Suprapubic skin (tissue), 4 donors: ENCODE measurements at regions not wholly inside any gene's neighbourhood (a gene's known extent, or its start where the extent isn't known, plus 50 kb on each side); places are given as distances from the start of the nearest gene placed in this dataset.

Experiments
- DNase-seq, 2 donors: peaks; one replicate each; pipeline ENCODE4 v3.0.0-alpha.2; 2019; ENCODE audit warnings: low spot score in 2 of 2
- H3K27ac ChIP-seq: fragments of 200-600 bp; sonication (generic); one replicate; pipeline ENCODE4 v1.5.1; 2019
- H3K27me3 ChIP-seq: fragments of 200-600 bp; sonication (generic); one replicate; pipeline ENCODE4 v1.5.1; 2019
- H3K36me3 ChIP-seq: fragments of 200-600 bp; sonication (generic); one replicate; pipeline ENCODE4 v1.5.1; 2019
- H3K4me1 ChIP-seq: fragments of 200-600 bp; sonication (generic); one replicate; pipeline ENCODE4 v1.5.1; 2019
- H3K4me3 ChIP-seq: fragments of 200-600 bp; sonication (generic); one replicate; pipeline ENCODE4 v1.5.1; 2019; ENCODE audit warnings: mild to moderate bottlenecking
- H3K9me3 ChIP-seq: fragments of 200-600 bp; sonication (generic); one replicate; pipeline ENCODE4 v1.5.1; 2019
- CTCF ChIP-seq, 2 donors: fragments of 200-600 bp in 1 of 2; fragments of 450-650 bp in 1 of 2; sonication (generic) in 1 of 2; IDR thresholded peaks; one replicate each; pipeline ENCODE4 v1.5.1; 2016 to 2019; ENCODE audit warnings: antibody characterized with exemption in 2 of 2, mild to moderate bottlenecking in 1 of 2, moderate library complexity in 1 of 2
- EP300 ChIP-seq: sonication (generic); formaldehyde crosslinking; IDR thresholded peaks from one replicate; pipeline ENCODE4 v1.6.1; 2017; ENCODE audit warnings: antibody characterized with exemption
- POLR2A ChIP-seq, 2 donors: fragments of 450-650 bp; IDR thresholded peaks; one replicate each; pipeline ENCODE4 v1.6.1; 2017; ENCODE audit warnings: antibody characterized with exemption in 2 of 2, mild to moderate bottlenecking in 2 of 2, moderate library complexity in 2 of 2
- POLR2AphosphoS5 ChIP-seq, 3 donors: sonication (generic); formaldehyde crosslinking; IDR thresholded peaks; one replicate each; pipeline ENCODE4 v1.6.1; 2017; ENCODE audit warnings: antibody characterized with exemption in 3 of 3
- WGBS: methylation state at CpG from one replicate; pipeline ENCODE4 v1.1.5; 2018; 5-methylcytosine and 5-hydroxymethylcytosine counted together

- H3K4me3 ChIP-seq: no peak overlapping the region
- no peak for TF ChIP-seq CTCF (IDR thresholded peaks at IDR 0.05)
- TF ChIP-seq POLR2A (IDR thresholded peaks at IDR 0.05): no peak
- no peaks in the 10 kb centered on the region for H3K9me3 ChIP-seq
- no peaks in the 10 kb centered on the region for H3K4me1 ChIP-seq
- DNase-seq: no peak
- H3K27ac ChIP-seq: no peak overlapping the region
- 73% methylated on average over 4 of the region's 4 CpGs for WGBS
- no peaks in the 10 kb centered on the region for H3K36me3 ChIP-seq
- no peaks in the 10 kb centered on the region for H3K27me3 ChIP-seq
Measured at GRCh38 chr10:108901781-108902618, 1021.3 kb downstream of the XPNPEP1 start.

GRCh38 chr10:108899670-108900069 lies 1023.6 kb downstream of the XPNPEP1 start:
- 50% methylated on average over 3 of the region's 3 CpGs for WGBS

GRCh38 chr10:108894402-108895301 lies 1028.7 kb downstream of the XPNPEP1 start:
- TF ChIP-seq POLR2A (IDR thresholded peaks at IDR 0.05) (no peak), EP300 (no peak), POLR2AphosphoS5 (IDR thresholded peaks at IDR 0.05) (no peak), CTCF (IDR thresholded peaks at IDR 0.05) (no peak)
- H3K27me3 ChIP-seq: no peaks in the 10 kb centered on the region
- DNase-seq: no peak
- 80% methylated on average over 8 of the region's 8 CpGs for WGBS
- no peaks in the 10 kb centered on the region for H3K36me3 ChIP-seq
- H3K4me1 ChIP-seq: no peaks in the 10 kb centered on the region
- H3K4me3 ChIP-seq: no peak overlapping the region
- H3K9me3 ChIP-seq: no peaks in the 10 kb centered on the region
- no peak overlapping the region for H3K27ac ChIP-seq

More at GRCh38 chr10:108899670-108900069, 1023.6 kb downstream of the XPNPEP1 start:
- no peak for DNase-seq
- no peaks in the 10 kb centered on the region for H3K27me3 ChIP-seq
- TF ChIP-seq EP300 (no peak), POLR2AphosphoS5 (IDR thresholded peaks at IDR 0.05) (no peak), POLR2A (IDR thresholded peaks at IDR 0.05) (no peak), CTCF (IDR thresholded peaks at IDR 0.05) (no peak)
- no peaks in the 10 kb centered on the region for H3K4me1 ChIP-seq
- no peaks in the 10 kb centered on the region for H3K9me3 ChIP-seq
- H3K4me3 ChIP-seq: no peak overlapping the region
- H3K36me3 ChIP-seq: no peaks in the 10 kb centered on the region
- no peak overlapping the region for H3K27ac ChIP-seq

- no peaks in the 10 kb centered on the region for H3K36me3 ChIP-seq
- no peaks in the 10 kb centered on the region for H3K27me3 ChIP-seq
- no peaks in the 10 kb centered on the region for H3K4me1 ChIP-seq
- no peak for TF ChIP-seq POLR2A (IDR thresholded peaks at IDR 0.05)
- no peak for TF ChIP-seq EP300
- TF ChIP-seq POLR2AphosphoS5 (IDR thresholded peaks at IDR 0.05): no peak
- 32% methylated on average over 5 of the region's 5 CpGs for WGBS
- H3K9me3 ChIP-seq: no peaks in the 10 kb centered on the region
- no peak overlapping the region for H3K4me3 ChIP-seq
- no peak for DNase-seq
- no peak overlapping the region for H3K27ac ChIP-seq
Measured at GRCh38 chr10:108877095-108877561, 1046.2 kb downstream of the XPNPEP1 start.

- TF ChIP-seq POLR2A (IDR thresholded peaks at IDR 0.05) (no peak), CTCF (IDR thresholded peaks at IDR 0.05) (no peak), POLR2AphosphoS5 (IDR thresholded peaks at IDR 0.05) (no peak), EP300 (no peak)
- H3K27me3 ChIP-seq: no peaks in the 10 kb centered on the region
- no peaks in the 10 kb centered on the region for H3K36me3 ChIP-seq
- 81% methylated on average over 2 of the region's 2 CpGs for WGBS
- no peak overlapping the region for H3K4me3 ChIP-seq
- H3K4me1 ChIP-seq: no peaks in the 10 kb centered on the region
- H3K27ac ChIP-seq: no peak overlapping the region
- no peaks in the 10 kb centered on the region for H3K9me3 ChIP-seq
- no peak for DNase-seq
Measured at GRCh38 chr10:108872854-108873253, 1050.5 kb downstream of the XPNPEP1 start.
